ENCODE measurements at regions not wholly inside any gene's neighbourhood (a gene's known extent, or its start where the extent isn't known, plus 50 kb on each side); places are given as distances from the start of the nearest gene placed in this dataset.

GRCh38 chr14:42000450-42000849 lies 393.8 kb downstream of the LRFN5 start:
- TF ChIP-seq POLR2A (IDR thresholded peaks at IDR 0.05) (no peak), CTCF (IDR thresholded peaks at IDR 0.05) (no peak), POLR2AphosphoS5 (IDR thresholded peaks at IDR 0.05; ENCODE audit: insufficient read depth in 1 of 2, low read depth in 1 of 2) (no peak)
